ENCODE measurements at regions not wholly inside any gene's neighbourhood (a gene's known extent, or its start where the extent isn't known, plus 50 kb on each side); places are given as distances from the start of the nearest gene placed in this dataset.

GRCh38 chr4:160406263-160406825, 1303.5 kb downstream of the RAPGEF2 start:
- TF ChIP-seq, protein P1, sequence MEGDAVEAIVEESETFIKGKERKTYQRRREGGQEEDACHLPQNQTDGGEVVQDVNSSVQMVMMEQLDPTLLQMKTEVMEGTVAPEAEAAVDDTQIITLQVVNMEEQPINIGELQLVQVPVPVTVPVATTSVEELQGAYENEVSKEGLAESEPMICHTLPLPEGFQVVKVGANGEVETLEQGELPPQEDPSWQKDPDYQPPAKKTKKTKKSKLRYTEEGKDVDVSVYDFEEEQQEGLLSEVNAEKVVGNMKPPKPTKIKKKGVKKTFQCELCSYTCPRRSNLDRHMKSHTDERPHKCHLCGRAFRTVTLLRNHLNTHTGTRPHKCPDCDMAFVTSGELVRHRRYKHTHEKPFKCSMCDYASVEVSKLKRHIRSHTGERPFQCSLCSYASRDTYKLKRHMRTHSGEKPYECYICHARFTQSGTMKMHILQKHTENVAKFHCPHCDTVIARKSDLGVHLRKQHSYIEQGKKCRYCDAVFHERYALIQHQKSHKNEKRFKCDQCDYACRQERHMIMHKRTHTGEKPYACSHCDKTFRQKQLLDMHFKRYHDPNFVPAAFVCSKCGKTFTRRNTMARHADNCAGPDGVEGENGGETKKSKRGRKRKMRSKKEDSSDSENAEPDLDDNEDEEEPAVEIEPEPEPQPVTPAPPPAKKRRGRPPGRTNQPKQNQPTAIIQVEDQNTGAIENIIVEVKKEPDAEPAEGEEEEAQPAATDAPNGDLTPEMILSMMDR (IDR thresholded peaks at IDR 0.05), result no peak
- no peak for TF ChIP-seq EZH2 (IDR thresholded peaks at IDR 0.05; ENCODE audit: borderline replicate concordance, insufficient read depth, low read depth, low read length, poor library complexity, severe bottlenecking)

Measured in B cell (primary cell).